ENCODE measurements at regions not wholly inside any gene's neighbourhood (a gene's known extent, or its start where the extent isn't known, plus 50 kb on each side); places are given as distances from the start of the nearest gene placed in this dataset.

DNA sequence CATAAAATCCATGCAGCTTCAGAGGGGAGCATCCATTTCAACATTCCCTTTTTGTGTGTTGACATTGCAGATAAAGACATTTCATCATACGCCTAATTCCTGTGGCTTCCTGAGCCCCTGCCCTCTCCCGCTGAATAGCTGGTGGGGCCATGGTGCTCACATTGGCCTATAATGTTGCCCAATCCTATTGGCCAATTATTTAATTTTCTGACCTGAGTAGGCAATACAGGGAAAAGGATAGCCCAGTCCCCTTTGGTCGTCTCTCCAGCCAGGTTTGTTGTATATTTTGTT, 163.8 kb upstream of the MYCN start:
- H3K36me3 ChIP-seq (ENCODE audit: control insufficient read depth, insufficient read depth, low read length) = no peaks in the 10 kb centered on the region
- H3K27ac ChIP-seq (ENCODE audit: low read depth, low read length, severe bottlenecking) = no peak overlapping the region
- WGBS, 2 experiments (ENCODE audit: insufficient coverage in 2 of 2) = 92 to 100% methylated on average over 1 to 2 of the region's 3 CpGs
- peaks cover 3% of the 10 kb centered on the region for H3K4me1 ChIP-seq (ENCODE audit: control insufficient read depth, insufficient read depth, low read length, poor library complexity, severe bottlenecking)
- H3K4me3 ChIP-seq (ENCODE audit: extremely low read depth, insufficient read depth, low read length, poor library complexity, severe bottlenecking) = no peak overlapping the region
- H3K9me3 ChIP-seq (ENCODE audit: control insufficient read depth, low read length) = no peaks in the 10 kb centered on the region

DNA sequence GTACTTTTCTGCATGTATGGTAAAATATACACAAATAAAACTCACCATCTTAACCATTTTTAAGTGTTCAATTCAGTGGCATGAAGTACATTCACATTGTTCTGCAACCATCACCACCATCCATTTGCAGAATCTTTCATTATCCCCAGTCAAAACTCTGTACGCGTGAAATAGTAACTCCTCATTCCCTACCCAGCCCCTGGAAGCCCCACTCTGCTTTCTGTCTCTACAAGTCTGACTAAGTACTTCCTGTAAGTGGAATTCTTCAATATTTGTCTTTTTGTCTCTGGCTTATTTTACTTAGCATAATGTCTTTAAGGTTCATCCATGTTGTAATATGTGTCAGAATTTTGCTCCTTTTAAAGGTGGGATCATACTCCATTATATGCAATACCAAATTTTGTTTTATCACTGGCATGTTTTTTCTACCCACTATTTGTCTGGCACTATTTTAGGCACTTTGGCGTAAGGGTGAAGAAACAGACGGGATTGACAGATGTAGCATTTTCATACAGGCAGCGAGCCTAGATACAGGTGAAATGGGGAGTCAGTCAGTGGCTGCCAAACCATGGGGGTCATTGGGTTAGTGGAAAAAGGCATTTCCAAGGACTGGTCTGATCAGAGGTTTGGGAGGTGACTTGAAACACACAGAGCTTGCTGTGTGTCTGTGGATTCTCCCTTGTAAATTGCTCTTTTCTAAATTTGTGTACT, 163.2 kb upstream of the MYCN start:
- Histone ChIP-seq H3K4me3 (ENCODE audit: extremely low read depth, insufficient read depth, low read length, poor library complexity, severe bottlenecking) (no peak overlapping the region), H3K27ac (ENCODE audit: low read depth, low read length, severe bottlenecking) (no peak overlapping the region), H3K4me1 (ENCODE audit: control insufficient read depth, insufficient read depth, low read length, poor library complexity, severe bottlenecking) (peaks cover 9% of the 10 kb centered on the region), H3K36me3 (ENCODE audit: control insufficient read depth, insufficient read depth, low read length) (no peaks in the 10 kb centered on the region), H3K9me3 (ENCODE audit: control insufficient read depth, low read length) (no peaks in the 10 kb centered on the region)
- WGBS, 2 experiments (ENCODE audit: insufficient coverage in 2 of 2) = 88 to 96% methylated on average over 2 to 3 of the region's 5 CpGs

DNA sequence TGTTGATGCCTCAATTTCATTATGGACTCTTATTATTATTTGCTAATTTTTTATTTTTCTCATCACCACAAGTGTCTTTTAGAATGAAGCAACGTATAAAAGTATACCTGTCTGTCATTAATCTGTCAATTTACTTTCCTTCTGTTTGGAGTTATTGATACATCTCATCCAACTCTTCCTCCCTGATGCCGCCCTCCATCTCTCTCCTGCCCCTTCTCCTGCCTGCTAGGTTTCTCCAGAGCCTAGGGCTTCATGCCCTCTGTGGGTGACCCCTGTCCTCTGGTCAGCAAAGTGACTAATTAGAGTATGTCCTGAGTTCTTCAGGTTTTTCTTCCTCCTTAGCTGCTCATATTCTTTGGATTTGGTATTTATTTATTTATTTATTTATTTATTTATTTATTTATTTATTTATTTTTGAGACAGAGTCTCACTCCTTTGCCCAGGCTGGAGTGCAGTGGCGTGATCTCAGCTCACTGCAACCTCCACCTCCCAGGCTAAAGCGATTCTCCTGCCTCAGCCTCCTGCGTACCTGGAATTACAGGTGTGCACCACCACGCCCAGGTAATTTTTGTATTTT, 162.5 kb upstream of the MYCN start:
- H3K9me3 ChIP-seq (ENCODE audit: control insufficient read depth, low read length) = no peaks in the 10 kb centered on the region
- no peak overlapping the region for H3K4me3 ChIP-seq (ENCODE audit: extremely low read depth, insufficient read depth, low read length, poor library complexity, severe bottlenecking)
- 86 to 96% methylated on average over 4 of the region's 6 CpGs for WGBS, 2 experiments (ENCODE audit: insufficient coverage in 2 of 2)
- peaks cover 14% of the 10 kb centered on the region for H3K4me1 ChIP-seq (ENCODE audit: control insufficient read depth, insufficient read depth, low read length, poor library complexity, severe bottlenecking)
- no peak overlapping the region for H3K27ac ChIP-seq (ENCODE audit: low read depth, low read length, severe bottlenecking)
- no peaks in the 10 kb centered on the region for H3K36me3 ChIP-seq (ENCODE audit: control insufficient read depth, insufficient read depth, low read length)

DNA sequence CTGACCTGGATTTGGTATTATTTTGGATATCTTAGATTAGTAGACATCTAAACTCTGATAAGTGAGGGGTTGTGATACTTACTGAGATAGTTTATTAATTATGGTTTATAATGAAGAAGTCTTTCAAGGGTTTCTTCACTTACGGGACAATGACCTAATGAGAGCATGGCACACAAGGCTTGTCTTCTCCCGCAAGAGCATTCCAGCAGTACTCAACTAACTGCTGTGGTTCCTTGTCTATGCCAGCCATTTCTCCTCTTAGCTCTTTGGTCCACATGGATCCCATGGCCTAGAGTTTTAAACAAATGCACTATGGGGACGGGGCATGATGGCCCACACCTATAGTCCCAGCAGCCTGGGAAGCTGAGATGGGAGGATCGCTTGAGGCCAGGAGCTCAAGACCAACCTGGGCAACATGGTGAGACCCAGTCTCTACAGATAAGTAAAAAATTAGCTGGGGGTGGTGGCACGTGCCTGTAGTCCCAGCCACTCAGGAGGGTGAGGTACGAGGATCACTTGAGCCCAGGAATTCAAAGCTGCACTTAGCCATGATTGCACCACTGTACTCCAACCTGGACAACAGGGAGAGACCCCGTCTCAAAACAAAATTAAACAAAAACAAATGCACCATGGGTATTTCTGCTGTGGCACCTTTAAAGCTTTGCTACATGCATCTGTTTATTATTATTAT, 161.7 kb upstream of the MYCN start:
- WGBS, 2 experiments (ENCODE audit: insufficient coverage in 2 of 2) = 83 to 97% methylated on average over 3 to 6 of the region's 7 CpGs

DNA sequence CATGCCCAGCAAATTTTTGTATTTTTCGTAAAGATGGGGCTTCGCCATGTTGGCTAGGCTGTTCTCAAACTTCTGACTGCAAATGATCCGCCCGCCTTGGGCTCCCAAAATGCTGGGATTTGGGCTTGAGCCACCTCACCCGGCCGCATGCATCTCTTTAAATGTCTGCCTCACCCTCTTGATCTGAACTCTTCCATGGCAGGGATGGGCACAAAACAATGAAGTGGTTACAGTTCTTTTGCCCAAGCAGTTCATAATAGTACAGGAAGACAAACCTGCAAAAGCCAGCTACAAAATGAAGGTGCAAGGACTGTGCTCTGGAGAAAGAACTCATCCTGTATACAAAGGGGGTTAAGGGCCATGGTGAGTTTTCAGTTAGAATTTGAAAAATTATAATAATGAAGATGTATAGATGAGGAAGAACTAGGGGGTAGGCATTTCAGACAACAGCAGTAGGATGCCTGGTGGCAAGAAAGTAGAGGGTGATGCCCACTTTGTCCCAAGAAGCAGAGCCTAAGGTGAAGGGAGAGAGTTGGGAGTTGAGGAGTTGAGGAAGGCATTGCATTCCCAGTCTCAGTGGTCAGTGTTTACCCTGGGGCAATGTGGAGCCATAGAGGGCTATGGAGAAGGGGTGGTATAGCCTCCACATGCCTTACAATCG, 160.8 kb upstream of the MYCN start:
- Histone ChIP-seq H3K4me3 (ENCODE audit: extremely low read depth, insufficient read depth, low read length, poor library complexity, severe bottlenecking) (no peak overlapping the region), H3K27ac (ENCODE audit: low read depth, low read length, severe bottlenecking) (no peak overlapping the region), H3K36me3 (ENCODE audit: control insufficient read depth, insufficient read depth, low read length) (no peaks in the 10 kb centered on the region), H3K9me3 (ENCODE audit: control insufficient read depth, low read length) (no peaks in the 10 kb centered on the region), H3K4me1 (ENCODE audit: control insufficient read depth, insufficient read depth, low read length, poor library complexity, severe bottlenecking) (peaks cover 14% of the 10 kb centered on the region)
- 90 to 94% methylated on average over 7 of the region's 7 CpGs for WGBS, 2 experiments (ENCODE audit: insufficient coverage in 2 of 2)

More for the DNA sequence above, 161.7 kb upstream of the MYCN start:
- no peaks in the 10 kb centered on the region for H3K9me3 ChIP-seq (ENCODE audit: control insufficient read depth, low read length)
- H3K27ac ChIP-seq (ENCODE audit: low read depth, low read length, severe bottlenecking) = no peak overlapping the region
- no peak overlapping the region for H3K4me3 ChIP-seq (ENCODE audit: extremely low read depth, insufficient read depth, low read length, poor library complexity, severe bottlenecking)
- H3K36me3 ChIP-seq (ENCODE audit: control insufficient read depth, insufficient read depth, low read length) = no peaks in the 10 kb centered on the region
- H3K4me1 ChIP-seq (ENCODE audit: control insufficient read depth, insufficient read depth, low read length, poor library complexity, severe bottlenecking) = peaks cover 14% of the 10 kb centered on the region

DNA sequence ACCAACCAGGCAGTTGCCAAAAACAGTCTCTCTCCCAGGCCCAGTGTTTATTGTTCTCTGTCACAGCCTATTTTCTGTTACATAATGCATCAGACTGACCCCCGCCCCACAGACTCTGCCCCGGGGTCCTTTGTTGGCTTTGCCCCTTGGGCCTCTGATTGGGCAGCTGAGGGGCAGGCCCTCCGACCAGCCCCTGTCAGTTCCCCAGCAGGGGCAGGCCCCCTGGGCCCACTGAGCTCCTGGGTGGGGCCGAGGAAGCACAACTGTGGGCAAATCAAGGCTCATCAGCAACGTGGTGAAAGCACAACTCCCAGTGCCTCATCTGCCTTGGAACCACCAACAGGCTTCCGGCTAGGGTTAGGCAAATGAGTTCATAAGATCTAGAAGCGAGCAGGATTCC, 160.1 kb upstream of the MYCN start:
- H3K27ac ChIP-seq (ENCODE audit: low read depth, low read length, severe bottlenecking) = no peak overlapping the region
- WGBS, 2 experiments (ENCODE audit: insufficient coverage in 2 of 2) = 80 to 86% methylated on average over 6 to 7 of the region's 7 CpGs
- H3K4me3 ChIP-seq (ENCODE audit: extremely low read depth, insufficient read depth, low read length, poor library complexity, severe bottlenecking) = no peak overlapping the region
- H3K4me1 ChIP-seq (ENCODE audit: control insufficient read depth, insufficient read depth, low read length, poor library complexity, severe bottlenecking) = peaks cover 14% of the 10 kb centered on the region
- no peaks in the 10 kb centered on the region for H3K9me3 ChIP-seq (ENCODE audit: control insufficient read depth, low read length)
- no peaks in the 10 kb centered on the region for H3K36me3 ChIP-seq (ENCODE audit: control insufficient read depth, insufficient read depth, low read length)

DNA sequence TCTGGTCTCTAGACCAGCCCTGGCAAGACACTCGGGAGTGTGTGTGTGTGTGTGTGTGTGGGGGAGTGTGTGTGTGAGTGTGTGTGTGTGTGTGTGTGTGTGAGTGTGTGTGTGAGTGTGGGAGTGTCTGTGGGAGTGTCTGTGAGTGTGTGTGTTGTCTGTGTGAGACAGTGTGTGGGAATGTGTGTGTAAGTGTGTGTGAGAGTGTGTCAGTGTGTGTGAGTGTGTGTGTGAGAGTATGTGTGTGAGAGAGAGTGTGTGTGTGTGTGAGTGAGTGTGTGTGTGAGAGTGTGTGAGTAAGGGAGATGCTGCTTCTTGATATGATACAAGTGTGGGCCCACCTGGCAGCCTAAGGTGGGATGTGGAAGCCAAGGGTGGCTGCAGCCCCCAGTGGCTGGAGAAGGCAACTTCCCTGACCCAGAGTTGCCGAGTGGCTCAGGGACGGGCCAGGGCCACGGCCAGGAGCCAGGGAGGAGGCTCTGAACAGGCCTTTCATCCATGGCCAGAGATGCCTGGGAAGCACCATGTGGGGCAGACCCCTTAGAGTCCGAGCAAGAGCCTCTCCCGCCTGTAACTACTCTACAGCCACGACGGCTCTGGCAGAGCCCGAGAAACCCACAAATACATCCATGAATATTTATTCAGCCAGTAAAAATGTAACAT, 159.3 kb upstream of the MYCN start:
- no peak overlapping the region for H3K27ac ChIP-seq (ENCODE audit: low read depth, low read length, severe bottlenecking)
- 74 to 77% methylated on average over 9 of the region's 9 CpGs for WGBS, 2 experiments (ENCODE audit: insufficient coverage in 2 of 2)
- H3K4me1 ChIP-seq (ENCODE audit: control insufficient read depth, insufficient read depth, low read length, poor library complexity, severe bottlenecking) = peaks cover 14% of the 10 kb centered on the region
- H3K36me3 ChIP-seq (ENCODE audit: control insufficient read depth, insufficient read depth, low read length) = no peaks in the 10 kb centered on the region
- H3K4me3 ChIP-seq (ENCODE audit: extremely low read depth, insufficient read depth, low read length, poor library complexity, severe bottlenecking) = no peak overlapping the region
- H3K9me3 ChIP-seq (ENCODE audit: control insufficient read depth, low read length) = no peaks in the 10 kb centered on the region

DNA sequence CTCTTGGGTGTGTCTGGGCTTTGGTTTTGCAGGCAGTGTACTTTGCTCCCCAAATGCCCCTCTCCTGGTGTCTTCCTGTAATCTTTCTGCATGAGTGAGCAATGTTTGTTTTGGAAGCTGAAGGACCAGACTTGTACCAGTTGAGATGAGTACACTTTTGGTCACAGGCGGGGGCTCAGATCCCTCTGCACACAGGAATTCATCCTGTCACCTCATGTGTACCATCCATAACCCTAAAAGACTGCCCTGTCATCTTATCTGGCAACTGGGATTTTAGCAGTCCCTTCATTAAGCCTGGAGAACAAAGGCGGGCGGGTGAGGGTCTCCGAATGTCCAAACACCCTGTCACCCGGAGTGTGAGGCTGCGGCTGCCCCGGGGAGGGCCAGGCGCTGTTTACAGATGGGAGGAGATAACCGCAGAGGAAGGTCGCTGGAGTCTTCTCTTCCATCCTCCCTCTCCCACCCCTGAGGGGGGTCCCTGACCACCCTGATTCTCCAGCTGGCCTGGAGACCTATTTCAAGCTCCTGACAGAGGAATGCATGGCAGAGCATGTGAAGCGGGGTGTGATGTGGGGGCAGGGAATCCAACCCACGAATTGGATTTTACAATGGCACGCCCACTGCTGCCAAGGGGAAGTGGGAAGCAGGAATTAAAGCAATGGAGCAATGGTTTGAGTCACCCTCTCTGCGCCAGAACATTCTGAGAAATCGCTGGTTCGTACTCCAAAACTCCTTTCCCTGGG, 158.2 kb upstream of the MYCN start:
- 83 to 85% methylated on average over 7 to 11 of the region's 16 CpGs for WGBS, 2 experiments (ENCODE audit: insufficient coverage in 2 of 2)
- Histone ChIP-seq H3K27ac (ENCODE audit: low read depth, low read length, severe bottlenecking) (no peak overlapping the region), H3K36me3 (ENCODE audit: control insufficient read depth, insufficient read depth, low read length) (no peaks in the 10 kb centered on the region), H3K4me1 (ENCODE audit: control insufficient read depth, insufficient read depth, low read length, poor library complexity, severe bottlenecking) (peaks cover 12% of the 10 kb centered on the region), H3K9me3 (ENCODE audit: control insufficient read depth, low read length) (no peaks in the 10 kb centered on the region), H3K4me3 (ENCODE audit: extremely low read depth, insufficient read depth, low read length, poor library complexity, severe bottlenecking) (no peak overlapping the region)

DNA sequence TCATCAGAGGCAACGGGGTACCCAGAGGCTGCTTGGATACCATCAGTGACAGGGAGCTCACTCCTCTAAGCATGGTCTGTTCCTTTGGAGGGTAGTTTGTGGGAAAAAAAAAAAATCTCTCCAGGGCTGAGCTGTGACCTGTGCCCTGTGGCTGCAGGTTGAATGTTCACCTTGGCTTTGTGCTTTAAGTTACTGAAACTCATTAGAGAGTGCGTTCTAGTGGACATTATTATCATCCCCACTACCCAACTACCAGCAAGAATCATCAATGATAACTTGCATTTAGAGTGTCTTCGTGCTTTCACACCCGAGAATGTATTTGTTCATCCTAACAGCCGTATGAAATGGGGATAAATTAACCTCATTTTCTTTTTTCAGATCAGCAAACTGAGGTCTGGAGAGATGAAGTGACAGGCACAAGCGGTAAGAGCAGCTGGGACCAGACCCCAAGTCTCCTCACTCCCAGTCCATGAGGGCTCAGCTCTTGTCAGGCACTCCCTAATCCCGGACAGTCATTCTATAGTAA, 157.5 kb upstream of the MYCN start:
- H3K4me3 ChIP-seq (ENCODE audit: extremely low read depth, insufficient read depth, low read length, poor library complexity, severe bottlenecking) = no peak overlapping the region
- no peaks in the 10 kb centered on the region for H3K36me3 ChIP-seq (ENCODE audit: control insufficient read depth, insufficient read depth, low read length)
- H3K9me3 ChIP-seq (ENCODE audit: control insufficient read depth, low read length) = no peaks in the 10 kb centered on the region
- H3K4me1 ChIP-seq (ENCODE audit: control insufficient read depth, insufficient read depth, low read length, poor library complexity, severe bottlenecking) = peaks cover 12% of the 10 kb centered on the region
- 86 to 90% methylated on average over 3 to 4 of the region's 7 CpGs for WGBS, 2 experiments (ENCODE audit: insufficient coverage in 2 of 2)
- H3K27ac ChIP-seq (ENCODE audit: low read depth, low read length, severe bottlenecking) = no peak overlapping the region

DNA sequence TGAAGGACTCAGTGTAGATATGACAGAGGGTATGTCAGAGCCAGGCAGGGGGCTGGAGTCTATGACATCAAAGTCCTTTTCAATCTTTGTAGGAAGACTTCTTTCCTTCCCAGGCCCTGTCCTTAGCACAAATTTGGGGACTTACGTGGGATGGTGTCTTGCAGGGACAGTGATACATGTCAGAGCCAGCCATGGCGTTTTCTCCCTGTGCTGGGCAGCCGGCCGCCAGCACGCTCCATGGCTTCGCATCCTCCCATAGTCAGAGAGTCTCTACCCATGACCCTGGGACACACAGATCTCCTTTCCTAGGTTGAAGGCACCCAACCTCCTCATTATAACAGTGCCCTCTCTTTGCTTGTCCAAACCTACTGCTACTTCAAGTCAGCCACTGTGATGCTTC, 156.9 kb upstream of the MYCN start:
- Histone ChIP-seq H3K4me3 (ENCODE audit: extremely low read depth, insufficient read depth, low read length, poor library complexity, severe bottlenecking) (no peak overlapping the region), H3K9me3 (ENCODE audit: control insufficient read depth, low read length) (no peaks in the 10 kb centered on the region), H3K27ac (ENCODE audit: low read depth, low read length, severe bottlenecking) (no peak overlapping the region), H3K36me3 (ENCODE audit: control insufficient read depth, insufficient read depth, low read length) (no peaks in the 10 kb centered on the region), H3K4me1 (ENCODE audit: control insufficient read depth, insufficient read depth, low read length, poor library complexity, severe bottlenecking) (peaks cover 12% of the 10 kb centered on the region)
- 96 to 100% methylated on average over 5 to 6 of the region's 6 CpGs for WGBS, 2 experiments (ENCODE audit: insufficient coverage in 2 of 2)

Measured in mesodermal cell (in vitro differentiated cells).